H1 (cell line): ENCODE measurements at regions not wholly inside any gene's neighbourhood (a gene's known extent, or its start where the extent isn't known, plus 50 kb on each side); places are given as distances from the start of the nearest gene placed in this dataset.

Experiments
- GABPA ChIP-seq: IDR thresholded peaks from 2 replicates; pipeline ENCODE4 v1.6.1; 2011; ENCODE audit warnings: mild to moderate bottlenecking, low read length, moderate library complexity, borderline replicate concordance; ENCODE audit not compliant: insufficient read depth

- no peak for TF ChIP-seq GABPA
Observed at GRCh38 chr10:26914898-26915297, 54.1 kb upstream of the ABI1 start (continued).
